ENCODE measurements at regions not wholly inside any gene's neighbourhood (a gene's known extent, or its start where the extent isn't known, plus 50 kb on each side); places are given as distances from the start of the nearest gene placed in this dataset.

GRCh38 chr10:83835945-83836745 is 303.2 kb upstream of the GHITM start:
- TF ChIP-seq CTCF (IDR thresholded peaks at IDR 0.05; ENCODE audit: control extremely low read depth in 1 of 3, insufficient read depth in 1 of 3, low read depth in 1 of 3, low read length in 3 of 3) (no peak), TEAD4 (IDR thresholded peaks at IDR 0.05; ENCODE audit: low read depth, low read length) (no peak), SRF (IDR thresholded peaks at IDR 0.05; ENCODE audit: low read depth, low read length) (no peak), POLR2A (IDR thresholded peaks at IDR 0.05; ENCODE audit: control extremely low read depth in 1 of 2, low read depth in 2 of 2, low read length in 2 of 2) (no peak), SIN3A (conservative IDR thresholded peaks at IDR 0.05 in 1 of 2, IDR thresholded peaks at IDR 0.05 in 1 of 2; ENCODE audit: low read depth in 1 of 2, low read length in 2 of 2) (no peak), POLR2AphosphoS5 (IDR thresholded peaks at IDR 0.05; ENCODE audit: low read depth, low read length) (no peak), EP300 (IDR thresholded peaks at IDR 0.05; ENCODE audit: borderline replicate concordance in 1 of 2, low read depth in 2 of 2, low read length in 2 of 2) (no peak), EZH2 (IDR thresholded peaks at IDR 0.05; ENCODE audit: low read depth, low read length, severe bottlenecking) (no peak)
